Hepatocyte (in vitro differentiated cells): ENCODE measurements at regions not wholly inside any gene's neighbourhood (a gene's known extent, or its start where the extent isn't known, plus 50 kb on each side); places are given as distances from the start of the nearest gene placed in this dataset.
"Not testable (repeated sequence)": the region's sequence is repeated elsewhere in the genome, so short reads cannot be mapped to it uniquely, and the experiment has no call there.

Experiments used
- CTCF ChIP-seq: fragments of 200-600 bp; sonication (generic); IDR thresholded peaks from 2 replicates; pipeline ENCODE4 v1.5.1; 2016; ENCODE audit warnings: antibody characterized with exemption, mild to moderate bottlenecking; ENCODE audit not compliant: poor library complexity
- EZH2 ChIP-seq: fragments of 200-600 bp; sonication (generic); IDR thresholded peaks from 2 replicates; pipeline ENCODE4 v1.6.1; 2016; ENCODE audit warnings: antibody characterized with exemption, mild to moderate bottlenecking, borderline replicate concordance
- EZH2phosphoT487 ChIP-seq: fragments of 200-600 bp; sonication (generic); IDR thresholded peaks from one replicate; pipeline ENCODE4 v1.6.1; 2018; ENCODE audit warnings: antibody characterized with exemption, mild to moderate bottlenecking, low read depth, moderate library complexity; ENCODE audit not compliant: unreplicated experiment, severe bottlenecking

- TF ChIP-seq CTCF, EZH2, EZH2phosphoT487: not testable (repeated sequence)
Measured at GRCh38 chr4:1566301-1566837, 117.7 kb downstream of the FAM53A start.
